ENCODE measurements at regions not wholly inside any gene's neighbourhood (a gene's known extent, or its start where the extent isn't known, plus 50 kb on each side); places are given as distances from the start of the nearest gene placed in this dataset.
"Not testable (repeated sequence)": the region's sequence is repeated elsewhere in the genome, so short reads cannot be mapped to it uniquely, and the experiment has no call there.

DNA sequence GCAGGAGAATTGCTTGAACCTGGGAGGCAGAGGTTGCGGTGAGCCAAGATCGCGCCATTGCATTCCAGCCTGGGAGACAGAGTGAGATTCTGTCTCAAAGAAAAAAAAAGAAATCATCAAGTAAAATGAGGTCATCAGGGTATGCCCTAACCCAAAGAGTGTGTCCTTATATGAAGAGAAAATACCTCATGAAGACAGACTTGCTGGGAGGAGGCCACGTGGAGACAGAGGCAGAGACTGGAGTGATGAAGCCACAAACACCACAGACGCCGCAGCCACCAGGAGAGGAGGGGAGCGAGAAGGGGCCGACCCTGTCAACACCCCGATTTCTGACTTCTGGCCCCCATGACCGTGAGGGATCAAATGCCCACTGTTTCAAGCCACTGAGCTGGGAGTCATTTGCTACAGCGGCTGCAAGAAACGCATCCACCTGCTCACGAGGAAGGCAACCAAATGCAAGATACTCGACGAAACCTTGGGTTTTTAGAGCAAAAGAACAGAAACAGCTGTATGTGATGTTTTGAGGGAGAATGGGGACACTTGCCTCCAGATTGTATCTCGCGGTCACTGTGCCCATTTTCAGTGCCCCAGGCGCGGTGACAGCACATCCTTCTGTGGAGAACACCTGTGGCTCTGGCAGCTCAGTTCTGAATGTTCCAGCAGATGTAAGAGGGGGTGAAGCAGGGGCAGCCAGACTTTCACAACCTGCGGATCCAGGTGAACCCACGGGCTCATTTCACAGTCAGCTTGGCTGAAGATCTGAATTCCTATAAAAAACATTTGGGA is 1317.2 kb downstream of the TBC1D22A start:
- no peak for DNase-seq (ENCODE audit: low read depth)

DNA sequence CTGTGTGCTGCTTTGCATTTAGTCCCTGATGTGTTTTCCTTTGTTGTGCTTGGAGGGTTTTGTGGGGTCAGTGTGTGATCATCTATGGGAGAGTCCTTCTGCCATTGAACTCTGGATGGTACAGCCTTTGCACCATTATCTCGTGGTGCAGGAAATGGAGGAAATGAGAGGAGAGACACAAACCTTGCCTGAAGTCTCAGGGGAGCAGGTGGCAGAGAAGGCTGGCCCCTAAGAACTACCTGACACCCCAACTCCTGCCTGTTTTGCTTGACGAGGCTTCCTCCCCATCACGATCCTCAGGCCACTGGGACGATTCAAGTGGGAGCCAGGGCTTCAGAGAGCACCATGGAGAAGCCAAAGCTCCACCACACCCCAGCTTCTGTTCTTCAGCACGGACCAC is 1316.4 kb downstream of the TBC1D22A start:
- DNase-seq (ENCODE audit: low read depth), result no peak

DNA sequence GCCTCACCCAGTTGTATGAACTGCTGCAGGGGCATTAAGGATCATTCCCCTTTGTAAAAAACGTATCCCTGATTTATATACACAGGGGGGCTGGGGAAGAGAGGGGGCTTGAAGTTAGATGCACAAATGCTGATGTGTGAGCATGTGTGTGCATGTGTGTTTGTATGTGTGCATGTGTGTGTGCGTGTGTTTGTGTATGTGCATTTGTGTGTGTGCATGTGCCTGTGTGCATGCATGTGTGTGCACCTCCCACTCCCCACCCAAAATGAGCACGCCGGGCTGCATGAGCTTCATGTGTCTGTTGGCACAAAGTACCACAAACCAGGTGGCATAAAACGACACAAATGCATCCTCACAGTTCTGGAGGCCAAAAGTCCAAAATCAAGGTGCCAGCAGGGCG is 1315.2 kb downstream of the TBC1D22A start:
- no peak for DNase-seq (ENCODE audit: low read depth)

DNA sequence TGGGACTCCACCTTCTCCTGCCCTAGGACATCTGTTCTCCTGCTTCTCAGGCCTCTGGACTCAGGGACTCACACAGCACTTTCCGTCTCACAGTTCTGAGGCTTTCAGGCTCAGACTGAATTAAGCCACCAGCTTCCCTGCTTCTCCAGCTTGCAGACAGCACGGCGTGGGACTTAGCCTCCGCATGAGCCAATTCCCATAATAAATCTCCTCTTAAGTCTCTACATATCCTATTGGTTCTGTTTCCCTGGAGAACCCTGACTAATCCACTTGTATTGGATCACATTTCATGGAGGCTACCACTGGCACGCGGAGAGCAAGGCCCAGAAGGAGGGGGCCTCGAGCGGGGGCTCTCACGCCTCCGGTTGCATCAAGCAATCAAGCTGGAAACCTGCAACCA is 1313.6 kb downstream of the TBC1D22A start:
- no peak for DNase-seq (ENCODE audit: low read depth)

DNA sequence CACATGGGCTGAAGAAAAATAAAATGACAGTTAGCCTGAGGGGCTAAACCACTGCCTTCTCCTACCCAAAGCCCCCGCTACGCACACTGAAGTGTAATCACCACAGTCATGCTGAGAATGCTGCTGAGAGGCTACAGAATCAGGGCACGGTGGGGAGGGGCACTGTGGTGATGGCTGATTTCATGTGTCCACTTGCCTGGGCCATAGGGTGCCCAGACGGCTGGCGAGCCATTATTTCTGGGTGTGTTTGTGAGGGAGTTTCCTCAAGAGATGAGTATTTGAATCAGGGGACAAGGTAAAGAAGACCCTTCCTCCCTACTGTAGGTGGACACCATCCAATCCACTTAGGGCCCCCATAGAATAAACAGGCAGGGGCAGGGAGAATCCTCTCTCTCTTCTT is 1313.2 kb downstream of the TBC1D22A start:
- DNase-seq (ENCODE audit: low read depth), result no peak

DNA sequence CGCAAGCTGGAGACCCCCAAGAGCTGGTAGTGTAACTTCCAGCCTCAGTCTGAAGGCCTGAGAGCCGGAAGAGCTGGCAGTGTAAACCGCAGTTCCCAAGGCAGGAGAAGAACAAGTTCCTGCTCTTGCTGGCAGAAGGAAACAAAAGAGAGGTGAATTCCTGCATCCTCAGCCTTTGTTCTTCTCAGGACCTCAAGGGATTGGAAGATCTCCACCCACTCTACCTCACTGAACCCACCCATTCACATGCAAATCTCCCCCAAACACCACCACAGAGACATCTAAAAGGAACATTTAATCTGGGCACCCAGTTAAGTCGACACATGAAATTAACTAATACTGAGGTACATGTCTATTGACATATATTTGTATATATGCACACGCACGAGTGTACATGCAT is 1310.3 kb downstream of the TBC1D22A start:
- DNase-seq (ENCODE audit: low read depth), result no peak

DNA sequence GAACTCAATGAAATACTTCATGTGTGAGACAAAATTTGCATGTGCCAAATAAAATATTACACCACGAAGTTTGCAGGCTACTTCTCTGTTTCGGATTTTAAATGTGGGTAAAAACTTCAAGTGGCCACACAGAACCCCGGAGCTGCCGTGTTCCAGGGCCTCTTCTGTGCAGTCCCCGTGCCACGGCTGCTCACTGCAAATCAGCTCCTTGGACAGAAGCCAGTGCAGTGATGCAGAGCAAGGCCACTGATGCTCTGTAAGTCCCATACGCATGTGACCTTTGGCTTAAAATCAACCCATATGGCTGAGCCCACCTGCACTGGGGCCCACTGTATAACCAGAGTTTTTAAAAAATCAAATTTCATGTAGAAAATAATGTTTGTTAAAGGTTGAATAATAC is 1309.4 kb downstream of the TBC1D22A start:
- DNase-seq (ENCODE audit: low read depth), result no peak

DNA sequence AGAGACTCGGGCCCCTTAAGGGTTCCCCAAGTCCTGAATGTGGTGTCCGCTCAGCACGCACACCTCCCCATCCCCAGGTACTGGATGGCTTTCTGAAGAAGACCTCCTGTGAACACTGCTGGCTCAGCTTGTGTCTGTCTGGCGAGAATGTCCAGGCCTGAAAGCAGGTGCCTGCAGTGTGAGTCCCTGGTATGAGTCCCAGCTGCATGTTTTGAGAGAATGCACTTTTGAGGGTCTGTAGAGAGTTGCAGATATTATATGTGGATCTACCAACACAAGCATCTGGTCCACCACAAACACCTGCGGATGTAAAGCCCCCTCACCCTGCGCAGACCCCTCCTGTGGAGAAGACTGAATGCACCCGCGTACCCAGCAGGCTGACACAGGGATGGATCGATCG is 1308.9 kb downstream of the TBC1D22A start:
- no peak for DNase-seq (ENCODE audit: low read depth)

DNA sequence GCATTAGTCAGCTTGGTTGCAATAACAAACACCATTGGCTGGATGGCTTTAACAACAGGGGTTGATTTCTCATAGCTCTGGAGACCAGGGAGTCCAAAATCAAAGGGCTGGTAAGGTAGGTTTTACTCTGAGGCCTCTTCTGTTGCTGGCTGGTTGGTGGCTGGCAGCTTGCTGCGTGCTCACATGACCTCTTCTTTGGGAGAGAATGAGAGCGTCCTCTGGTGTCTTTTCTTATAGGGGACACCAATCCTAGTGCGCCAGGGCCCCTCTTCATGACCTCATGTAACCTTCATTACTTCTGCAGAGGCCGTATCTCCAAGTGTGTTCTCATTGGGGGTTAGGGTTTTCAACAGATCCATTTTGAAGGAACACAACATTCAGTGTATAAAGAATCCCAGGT is 1308.3 kb downstream of the TBC1D22A start:
- DNase-seq (ENCODE audit: low read depth), result no peak

DNA sequence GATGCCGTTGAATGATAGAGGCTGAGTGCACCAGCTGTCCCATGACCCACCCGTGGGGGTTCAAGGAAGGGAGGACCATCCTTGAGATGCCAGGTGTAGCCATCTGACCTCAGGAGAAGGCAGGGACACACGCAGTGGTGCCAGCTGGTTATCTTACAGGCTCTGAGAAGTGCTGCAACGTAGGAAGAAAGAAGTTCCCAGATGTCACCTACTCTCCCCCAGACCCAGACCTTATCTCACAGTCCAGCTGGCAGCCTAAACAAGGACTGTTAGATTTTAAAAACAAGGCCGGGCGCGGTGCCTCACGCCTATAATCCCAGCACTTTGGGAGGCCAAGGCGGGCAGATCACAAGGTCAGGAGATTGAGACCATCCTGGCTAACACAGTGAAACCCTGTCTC is 1307.6 kb downstream of the TBC1D22A start:
- DNase-seq (ENCODE audit: low read depth), result no peak

DNA sequence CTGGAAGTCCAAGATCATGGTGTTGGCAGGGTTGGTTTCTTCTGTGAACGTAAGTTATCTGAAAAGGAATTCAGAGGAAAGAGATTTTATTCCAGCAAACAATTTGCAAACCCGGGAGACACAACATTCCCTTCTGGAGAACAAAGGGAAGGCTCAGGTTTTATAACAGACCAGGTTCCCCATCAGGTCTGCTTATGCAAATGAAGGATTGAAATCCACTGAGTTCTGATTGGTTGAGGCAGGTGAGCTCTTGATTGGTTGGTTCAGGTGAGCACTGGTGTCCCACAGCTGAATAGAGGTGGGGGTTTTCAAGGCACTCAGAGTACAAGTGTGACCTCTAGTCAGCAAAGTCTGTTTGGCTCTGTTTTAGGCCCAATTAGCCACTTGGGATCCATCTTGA is 1306.8 kb downstream of the TBC1D22A start:
- DNase-seq (ENCODE audit: low read depth), result no peak

DNA sequence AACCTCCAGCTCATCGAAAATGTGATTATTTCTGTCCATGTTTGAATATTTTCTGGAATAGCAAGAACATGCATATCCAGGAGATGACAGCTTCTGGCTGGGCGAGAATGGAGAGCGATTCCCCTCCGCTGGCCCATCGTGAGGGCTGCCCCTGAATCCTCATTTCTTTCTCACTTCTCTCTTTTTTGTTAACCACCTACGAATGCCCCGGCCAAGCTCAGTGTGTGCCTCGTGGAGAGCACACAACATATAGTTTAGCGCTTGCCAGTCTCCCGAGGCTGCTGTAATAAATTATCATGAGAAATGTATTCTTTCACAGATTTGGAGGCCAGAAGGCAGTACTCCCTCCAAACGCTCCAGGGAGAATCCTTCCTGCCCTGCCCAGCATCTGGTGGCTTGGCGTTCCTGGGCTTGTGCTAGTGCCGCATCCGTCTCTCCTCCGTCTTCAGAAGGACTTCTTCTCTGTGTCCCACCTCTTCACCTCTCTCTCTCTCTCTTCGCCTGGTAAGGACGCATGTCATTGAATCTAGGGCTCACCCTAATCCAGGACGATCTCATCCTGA is 1306.0 kb downstream of the TBC1D22A start:
- DNase-seq (ENCODE audit: low read depth), result no peak

DNA sequence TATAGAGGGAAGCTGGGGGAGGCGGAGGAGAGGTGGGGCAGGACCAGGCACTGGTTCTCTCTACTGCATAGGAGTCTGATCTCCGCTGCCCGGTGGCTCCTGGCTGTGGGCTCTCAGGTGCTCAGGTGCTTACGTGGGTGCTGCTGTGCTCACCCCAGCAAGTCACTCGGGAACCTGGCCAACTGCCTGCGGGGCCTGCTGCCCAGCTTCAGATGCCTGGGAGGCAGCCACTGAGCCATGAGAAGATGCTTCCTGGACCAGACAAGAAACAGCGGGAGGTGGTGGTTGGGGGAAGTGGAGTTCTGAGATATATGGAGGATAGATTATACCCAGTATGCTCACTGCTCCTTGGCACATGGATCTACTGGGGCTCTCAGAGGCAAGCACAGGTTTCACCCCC is 1303.4 kb downstream of the TBC1D22A start:
- DNase-seq (ENCODE audit: low read depth), result no peak

DNA sequence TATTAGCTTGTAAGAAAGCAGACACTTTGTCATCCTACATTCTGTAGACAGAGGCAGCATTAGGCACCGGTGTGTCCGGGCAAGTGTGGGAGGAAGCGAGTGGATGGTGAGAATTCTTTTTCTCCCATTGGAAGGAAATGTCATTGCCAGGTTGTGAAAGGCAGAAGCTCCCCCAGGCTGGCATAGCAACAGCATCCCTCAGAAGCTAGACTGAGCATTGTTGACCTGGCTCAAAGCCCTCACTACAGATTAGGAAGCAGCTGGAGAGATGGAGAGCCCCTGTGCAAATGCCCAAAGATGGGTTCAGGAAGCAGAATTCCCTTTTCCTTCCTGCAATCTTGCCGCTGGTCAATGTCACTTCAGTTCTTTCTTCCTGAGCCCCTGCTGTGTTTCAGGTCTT is 1299.3 kb downstream of the TBC1D22A start:
- no peak for DNase-seq (ENCODE audit: low read depth)

DNA sequence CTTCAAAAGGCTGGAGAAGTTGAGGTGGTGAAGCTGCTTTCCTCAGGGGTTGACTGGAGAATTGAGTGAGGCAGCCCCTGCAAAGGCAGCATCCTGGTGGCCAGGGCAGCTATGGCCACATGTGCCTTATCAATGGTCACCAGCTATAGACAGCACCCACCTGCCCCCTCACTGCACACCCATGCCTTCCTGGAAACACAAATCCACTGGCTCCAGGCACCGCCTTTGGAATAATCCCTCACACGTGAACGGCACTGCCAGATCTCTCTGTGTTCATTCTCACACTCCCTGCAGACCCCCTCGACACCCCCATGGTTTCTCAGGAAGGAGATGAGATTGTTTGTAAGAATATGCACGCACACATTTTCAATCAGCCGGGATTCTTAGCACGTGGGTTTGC is 1297.8 kb downstream of the TBC1D22A start:
- no peak for DNase-seq (ENCODE audit: low read depth)

DNA sequence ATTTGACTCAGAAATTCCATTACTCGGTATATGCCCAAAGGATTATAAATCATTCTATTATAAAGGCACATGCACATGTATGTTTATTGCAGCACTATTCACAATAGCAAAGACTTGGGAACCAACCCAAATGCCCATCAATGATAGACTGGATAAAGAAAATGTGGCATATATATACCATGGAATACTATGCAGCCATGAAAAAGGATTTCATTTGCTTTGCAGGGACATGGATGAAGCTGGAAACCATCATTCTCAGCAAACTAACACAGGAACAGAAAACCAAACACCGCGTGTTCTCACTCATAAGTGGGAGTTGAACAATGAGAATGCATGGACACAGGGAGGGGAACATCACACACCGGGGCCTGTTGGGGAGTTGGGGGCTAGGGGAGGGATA is 1297.1 kb downstream of the TBC1D22A start:
- not testable (repeated sequence) for DNase-seq (ENCODE audit: low read depth)

DNA sequence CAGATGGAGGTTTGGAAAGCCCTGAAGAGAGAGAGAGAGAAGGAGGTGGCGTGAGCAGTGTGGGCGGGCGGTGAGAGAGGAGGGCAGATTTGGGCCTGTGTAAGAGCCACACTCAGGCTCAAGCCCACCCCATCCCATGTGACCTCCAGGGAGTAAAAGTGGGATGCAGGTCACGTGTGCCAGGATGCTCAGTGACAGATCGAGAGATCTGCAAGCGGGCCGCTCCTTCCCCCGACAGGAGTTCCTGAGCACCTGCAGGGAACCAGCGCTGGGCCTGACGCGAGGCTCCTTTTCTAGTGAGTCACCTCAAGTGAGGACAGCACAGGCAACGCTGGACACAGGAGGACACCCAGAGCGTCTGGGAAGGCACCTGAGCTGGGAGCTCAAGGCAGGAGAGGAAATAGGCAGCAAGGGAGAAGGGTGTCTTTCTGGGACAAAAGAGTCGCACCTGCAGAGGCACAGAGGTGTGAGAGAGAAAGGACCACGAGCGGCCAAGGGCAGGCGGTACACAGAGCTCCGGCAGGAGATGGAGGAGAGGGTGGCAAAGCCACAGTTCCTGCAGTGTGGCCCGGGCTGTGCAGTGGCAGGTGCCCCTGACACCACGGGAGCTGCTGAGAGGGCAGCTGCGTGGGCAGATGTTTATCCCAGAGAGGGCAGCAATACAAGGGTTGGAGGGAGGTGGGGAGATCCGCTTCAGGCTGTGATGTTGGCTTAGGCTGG is 1294.8 kb downstream of the TBC1D22A start:
- DNase-seq (ENCODE audit: low read depth), result no peak

DNA sequence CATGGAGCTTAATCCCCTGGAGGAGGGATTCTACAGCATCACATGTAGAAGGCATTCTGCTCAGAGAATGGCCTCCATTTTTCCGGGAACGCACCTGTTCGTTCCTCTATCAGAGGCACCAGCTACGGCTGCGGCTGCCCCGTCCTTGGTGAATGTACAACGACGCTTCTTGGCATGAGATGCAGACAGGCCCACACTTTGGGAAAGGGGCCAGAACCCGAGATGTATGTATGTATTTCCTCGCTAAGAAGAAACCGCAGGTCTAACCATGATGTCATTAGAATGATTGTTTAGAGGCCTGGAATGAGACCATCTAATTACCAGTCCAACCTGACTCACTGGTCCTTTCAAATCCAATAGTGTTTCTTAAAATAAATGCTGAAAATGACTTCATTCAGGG is 1293.4 kb downstream of the TBC1D22A start:
- DNase-seq (ENCODE audit: low read depth), result no peak

DNA sequence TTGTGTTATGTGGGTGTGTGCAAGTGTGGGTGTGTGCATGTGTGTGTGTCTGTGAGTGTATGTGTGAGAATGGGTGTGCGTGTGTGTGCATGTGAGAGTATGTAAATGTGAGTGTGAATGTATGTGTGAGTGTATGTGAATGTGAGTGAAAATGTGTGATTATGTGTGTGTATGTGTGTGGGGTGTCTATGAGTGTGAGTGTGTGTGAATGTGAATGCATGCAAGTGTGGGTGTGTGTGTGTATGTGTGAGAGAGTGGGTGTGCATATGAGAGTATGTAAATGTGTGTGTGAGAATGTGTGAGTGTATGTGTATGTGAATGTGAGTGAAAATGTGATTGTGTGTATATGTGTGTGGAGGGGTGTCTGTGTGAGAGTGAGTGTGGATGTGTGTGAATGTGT is 1292.7 kb downstream of the TBC1D22A start:
- DNase-seq (ENCODE audit: low read depth), result no peak

DNA sequence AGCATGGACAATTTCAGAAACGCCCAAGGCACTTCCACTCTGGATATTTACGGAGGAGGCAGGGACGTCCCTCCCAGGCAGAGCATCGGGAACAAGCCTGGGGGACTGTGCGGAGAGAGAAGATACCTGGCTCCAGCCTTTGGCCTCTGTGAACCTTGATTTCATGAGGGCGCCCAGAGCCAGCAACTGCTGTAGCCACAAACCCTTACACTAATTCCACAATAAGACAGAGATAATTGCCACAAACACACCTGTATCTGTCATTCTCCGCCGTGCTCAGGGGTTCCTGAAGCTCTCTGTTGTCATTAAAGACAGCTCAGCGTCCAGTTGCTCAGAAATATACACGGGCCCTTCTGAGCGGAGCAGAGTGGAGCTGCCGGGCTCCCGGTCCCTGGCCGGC is 1292.1 kb downstream of the TBC1D22A start:
- DNase-seq (ENCODE audit: low read depth), result no peak

DNA sequence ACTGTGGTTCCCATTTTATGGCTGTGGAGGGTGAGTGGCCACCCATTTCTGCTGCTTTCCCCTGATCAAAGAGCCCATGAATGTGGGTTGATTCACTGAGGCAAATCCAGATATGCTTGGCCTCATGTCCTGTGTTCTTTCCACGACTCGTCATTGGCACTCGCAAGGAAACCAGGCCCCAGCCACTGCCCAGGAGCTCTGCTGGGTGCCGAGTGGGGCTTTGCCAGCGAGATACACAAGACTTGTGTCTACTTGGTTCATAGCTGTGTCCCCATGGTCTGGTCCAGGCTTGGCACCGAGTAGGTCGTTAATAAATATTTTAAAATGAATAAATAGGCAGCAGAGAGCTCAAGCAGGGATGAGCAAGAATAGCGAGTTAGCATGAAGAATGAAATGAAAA is 1291.5 kb downstream of the TBC1D22A start:
- no peak for DNase-seq (ENCODE audit: low read depth)

DNA sequence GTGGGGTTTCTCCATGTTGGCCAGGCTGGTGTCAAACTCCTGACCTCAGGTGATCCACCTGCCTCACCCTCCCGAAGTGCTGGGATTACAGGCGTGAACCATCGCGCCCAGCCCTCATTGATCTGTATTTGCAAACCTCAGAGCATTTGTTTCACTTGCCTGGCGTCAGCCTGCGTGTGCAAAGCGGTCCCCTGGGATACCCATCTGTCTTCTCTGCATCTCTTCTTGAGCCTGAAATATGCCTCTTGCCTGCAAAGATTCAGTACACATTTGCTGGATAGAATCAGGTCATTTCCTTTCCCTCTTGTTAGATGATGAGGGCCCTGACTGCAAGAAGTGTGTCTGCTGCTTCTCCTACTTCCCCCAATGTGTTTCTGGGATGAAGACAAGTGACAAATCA is 1291.0 kb downstream of the TBC1D22A start:
- no peak for DNase-seq (ENCODE audit: low read depth)

DNA sequence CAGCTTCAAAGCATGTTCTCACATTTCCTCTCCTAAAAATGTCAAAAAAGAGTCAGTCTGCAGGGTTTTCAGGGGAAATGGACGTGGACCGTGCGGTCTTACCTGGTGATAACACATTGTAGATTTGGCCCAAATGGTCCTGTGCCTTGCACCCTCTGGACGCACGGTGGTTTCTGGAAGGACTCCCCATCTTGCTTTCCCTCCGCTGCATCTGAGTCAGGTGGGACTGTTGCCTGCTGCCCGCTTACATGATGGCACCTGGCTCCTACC is 1290.1 kb downstream of the TBC1D22A start:
- DNase-seq (ENCODE audit: low read depth), result no peak

All from GM04503 (cell line).